ENCODE measurements at regions not wholly inside any gene's neighbourhood (a gene's known extent, or its start where the extent isn't known, plus 50 kb on each side); places are given as distances from the start of the nearest gene placed in this dataset.

GRCh38 chr13:108533842-108534241 lies 95.6 kb upstream of the MYO16 start:
- no peak for TF ChIP-seq CTCF (IDR thresholded peaks at IDR 0.05)
- no peak overlapping the region for H3K27ac ChIP-seq

GRCh38 chr13:108534728-108535127 lies 94.7 kb upstream of the MYO16 start:
- H3K27ac ChIP-seq: no peak overlapping the region
- no peak overlapping the region for H3K4me3 ChIP-seq
- no peak for DNase-seq (ENCODE audit: low spot score)
- TF ChIP-seq CTCF (IDR thresholded peaks at IDR 0.05): no peak

More at GRCh38 chr13:108533842-108534241, 95.6 kb upstream of the MYO16 start:
- H3K4me3 ChIP-seq: no peak overlapping the region
- no peak for DNase-seq (ENCODE audit: low spot score)

GRCh38 chr13:108549934-108550333 lies 79.5 kb upstream of the MYO16 start:
- TF ChIP-seq CTCF (IDR thresholded peaks at IDR 0.05): no peak
- H3K4me3 ChIP-seq: no peak overlapping the region
- H3K27ac ChIP-seq: no peak overlapping the region
- no peak for DNase-seq (ENCODE audit: low spot score)

GRCh38 chr13:108551674-108552073 lies 77.7 kb upstream of the MYO16 start:
- TF ChIP-seq CTCF (IDR thresholded peaks at IDR 0.05): no peak
- H3K27ac ChIP-seq: no peak overlapping the region
- no peak overlapping the region for H3K4me3 ChIP-seq
- DNase-seq (ENCODE audit: low spot score): no peak

- no peak for TF ChIP-seq CTCF (IDR thresholded peaks at IDR 0.05)
- DNase-seq (ENCODE audit: low spot score): no peak
- Histone ChIP-seq H3K27ac (no peak overlapping the region), H3K4me3 (no peak overlapping the region)
Measured at GRCh38 chr13:108558489-108558888, 70.9 kb upstream of the MYO16 start.

GRCh38 chr13:108560093-108560492 lies 69.3 kb upstream of the MYO16 start:
- TF ChIP-seq CTCF (IDR thresholded peaks at IDR 0.05): no peak
- H3K4me3 ChIP-seq: no peak overlapping the region
- no peak overlapping the region for H3K27ac ChIP-seq
- no peak for DNase-seq (ENCODE audit: low spot score)

- DNase-seq (ENCODE audit: low spot score): no peak
- H3K27ac ChIP-seq: no peak overlapping the region
- TF ChIP-seq CTCF (IDR thresholded peaks at IDR 0.05): no peak
- H3K4me3 ChIP-seq: no peak overlapping the region
Measured at GRCh38 chr13:108561149-108561548, 68.3 kb upstream of the MYO16 start.
